NB4 (cell line): ENCODE measurements at regions not wholly inside any gene's neighbourhood (a gene's known extent, or its start where the extent isn't known, plus 50 kb on each side); places are given as distances from the start of the nearest gene placed in this dataset.

Experiments used
- MYC ChIP-seq: IDR thresholded peaks from 2 replicates; pipeline ENCODE4 v1.6.1; 2011; ENCODE audit warnings: low read depth, low read length
- POLR2A ChIP-seq: IDR thresholded peaks from 2 replicates; pipeline ENCODE4 v1.6.1; 2011; ENCODE audit warnings: mild to moderate bottlenecking; ENCODE audit not compliant: insufficient read length; ENCODE audit errors: extremely low read depth
- TF ChIP-seq, protein P1 (sequence below): IDR thresholded peaks from one replicate; pipeline ENCODE4 v1.5.1; 2012; ENCODE audit warnings: low read depth, low read length
- TF ChIP-seq, protein P2 (sequence below): IDR thresholded peaks from 2 replicates; pipeline ENCODE4 v1.6.1; 2011; ENCODE audit warnings: low read depth, low read length

DNA sequence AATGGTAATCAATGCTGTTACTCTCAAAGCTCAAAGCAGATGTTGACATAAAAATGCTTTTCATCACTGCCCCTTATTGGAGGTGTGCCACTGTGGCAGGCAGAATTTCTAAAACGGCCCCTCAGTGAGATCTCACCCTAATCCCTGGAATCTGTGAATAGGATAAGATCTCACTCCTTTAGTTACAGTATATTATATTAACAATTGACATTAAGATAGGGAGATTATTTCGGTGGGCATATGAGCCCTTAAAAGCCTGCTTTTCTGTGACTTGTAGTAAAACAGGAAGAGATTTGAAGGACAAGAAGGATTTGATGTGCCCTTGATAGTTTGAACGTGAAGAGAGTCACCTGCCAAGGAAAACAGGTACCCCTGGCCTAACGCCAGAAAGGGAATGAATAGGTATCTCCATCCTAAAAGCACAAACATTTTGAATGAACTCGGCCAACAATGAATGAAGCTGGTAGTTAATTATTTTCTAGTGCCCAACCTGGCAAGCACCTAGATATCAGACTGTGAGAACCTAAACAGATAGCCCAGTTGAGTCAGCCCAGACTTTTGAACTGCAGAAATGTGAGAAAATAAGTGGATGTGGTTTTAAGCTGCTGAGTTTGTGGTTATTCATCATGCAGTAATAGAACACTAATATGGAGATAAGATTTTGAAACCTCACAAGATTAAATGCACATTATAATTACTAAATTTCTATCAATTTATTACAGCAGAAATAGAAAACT, 881.6 kb downstream of the PCDH18 start:
- TF ChIP-seq, protein P1, sequence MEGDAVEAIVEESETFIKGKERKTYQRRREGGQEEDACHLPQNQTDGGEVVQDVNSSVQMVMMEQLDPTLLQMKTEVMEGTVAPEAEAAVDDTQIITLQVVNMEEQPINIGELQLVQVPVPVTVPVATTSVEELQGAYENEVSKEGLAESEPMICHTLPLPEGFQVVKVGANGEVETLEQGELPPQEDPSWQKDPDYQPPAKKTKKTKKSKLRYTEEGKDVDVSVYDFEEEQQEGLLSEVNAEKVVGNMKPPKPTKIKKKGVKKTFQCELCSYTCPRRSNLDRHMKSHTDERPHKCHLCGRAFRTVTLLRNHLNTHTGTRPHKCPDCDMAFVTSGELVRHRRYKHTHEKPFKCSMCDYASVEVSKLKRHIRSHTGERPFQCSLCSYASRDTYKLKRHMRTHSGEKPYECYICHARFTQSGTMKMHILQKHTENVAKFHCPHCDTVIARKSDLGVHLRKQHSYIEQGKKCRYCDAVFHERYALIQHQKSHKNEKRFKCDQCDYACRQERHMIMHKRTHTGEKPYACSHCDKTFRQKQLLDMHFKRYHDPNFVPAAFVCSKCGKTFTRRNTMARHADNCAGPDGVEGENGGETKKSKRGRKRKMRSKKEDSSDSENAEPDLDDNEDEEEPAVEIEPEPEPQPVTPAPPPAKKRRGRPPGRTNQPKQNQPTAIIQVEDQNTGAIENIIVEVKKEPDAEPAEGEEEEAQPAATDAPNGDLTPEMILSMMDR = no peak
- no peak for TF ChIP-seq POLR2A
- TF ChIP-seq, protein P2, sequence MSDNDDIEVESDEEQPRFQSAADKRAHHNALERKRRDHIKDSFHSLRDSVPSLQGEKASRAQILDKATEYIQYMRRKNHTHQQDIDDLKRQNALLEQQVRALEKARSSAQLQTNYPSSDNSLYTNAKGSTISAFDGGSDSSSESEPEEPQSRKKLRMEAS = no peak
- TF ChIP-seq MYC = no peak
